Fibroblast of pulmonary artery (primary cell): ENCODE measurements at regions not wholly inside any gene's neighbourhood (a gene's known extent, or its start where the extent isn't known, plus 50 kb on each side); places are given as distances from the start of the nearest gene placed in this dataset.
"Not testable (repeated sequence)": the region's sequence is repeated elsewhere in the genome, so short reads cannot be mapped to it uniquely, and the experiment has no call there.

Experiments used
- DNase-seq: peaks from one replicate; pipeline ENCODE4 v3.0.0-alpha.2; 2010; ENCODE audit warnings: low read depth
- H3K4me3 ChIP-seq: replicated peaks from 2 replicates; pipeline ENCODE4 v1.5.1; 2011; ENCODE audit warnings: low read depth, mild to moderate bottlenecking, control low read depth, low read length, moderate library complexity
- TF ChIP-seq, protein P1 (sequence below): IDR thresholded peaks from 2 replicates; pipeline ENCODE4 v1.5.1; 2011; ENCODE audit warnings: mild to moderate bottlenecking, control low read depth, low read length, inconsistent platforms; ENCODE audit errors: missing control alignments

DNA sequence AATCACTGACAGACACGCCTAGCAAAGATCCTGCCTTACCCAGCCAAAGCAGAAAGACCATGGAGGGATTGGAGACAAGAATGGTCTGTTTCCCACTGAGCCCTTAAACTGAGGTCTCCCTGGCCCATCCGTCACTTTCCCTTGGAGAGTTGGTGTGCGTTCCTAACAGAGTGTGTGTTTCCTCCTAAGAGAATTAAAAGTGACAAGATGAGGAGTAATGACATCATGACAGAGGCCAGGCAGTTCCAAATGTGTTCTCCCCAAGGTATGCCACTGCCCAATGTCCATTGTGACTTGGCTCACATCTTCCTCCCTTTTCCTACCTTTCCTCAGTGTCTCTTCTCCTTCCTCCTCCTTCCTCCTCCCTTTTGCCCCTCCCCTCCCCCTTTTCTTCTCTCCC is 295.7 kb downstream of the SIPA1L2 start:
- TF ChIP-seq, protein P1, sequence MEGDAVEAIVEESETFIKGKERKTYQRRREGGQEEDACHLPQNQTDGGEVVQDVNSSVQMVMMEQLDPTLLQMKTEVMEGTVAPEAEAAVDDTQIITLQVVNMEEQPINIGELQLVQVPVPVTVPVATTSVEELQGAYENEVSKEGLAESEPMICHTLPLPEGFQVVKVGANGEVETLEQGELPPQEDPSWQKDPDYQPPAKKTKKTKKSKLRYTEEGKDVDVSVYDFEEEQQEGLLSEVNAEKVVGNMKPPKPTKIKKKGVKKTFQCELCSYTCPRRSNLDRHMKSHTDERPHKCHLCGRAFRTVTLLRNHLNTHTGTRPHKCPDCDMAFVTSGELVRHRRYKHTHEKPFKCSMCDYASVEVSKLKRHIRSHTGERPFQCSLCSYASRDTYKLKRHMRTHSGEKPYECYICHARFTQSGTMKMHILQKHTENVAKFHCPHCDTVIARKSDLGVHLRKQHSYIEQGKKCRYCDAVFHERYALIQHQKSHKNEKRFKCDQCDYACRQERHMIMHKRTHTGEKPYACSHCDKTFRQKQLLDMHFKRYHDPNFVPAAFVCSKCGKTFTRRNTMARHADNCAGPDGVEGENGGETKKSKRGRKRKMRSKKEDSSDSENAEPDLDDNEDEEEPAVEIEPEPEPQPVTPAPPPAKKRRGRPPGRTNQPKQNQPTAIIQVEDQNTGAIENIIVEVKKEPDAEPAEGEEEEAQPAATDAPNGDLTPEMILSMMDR = no peak
- no peak overlapping the region for H3K4me3 ChIP-seq
- no peak for DNase-seq

DNA sequence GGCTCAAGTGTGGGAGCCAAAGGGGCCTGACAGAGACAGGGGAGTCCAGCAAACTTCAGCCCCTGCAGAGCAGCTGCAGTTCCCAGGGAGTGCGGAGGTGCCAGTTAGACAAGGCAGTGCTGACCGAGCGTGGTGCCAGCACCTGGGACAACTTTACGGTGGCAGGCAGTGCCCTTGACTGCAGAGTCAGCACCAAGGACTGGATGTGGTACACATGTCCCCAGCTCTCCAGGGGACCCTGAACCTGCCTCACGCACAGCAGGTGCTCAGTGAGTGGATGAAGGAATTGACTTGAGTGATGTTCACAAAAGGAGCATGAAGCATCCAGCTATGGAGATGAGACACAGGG is 296.5 kb downstream of the SIPA1L2 start:
- TF ChIP-seq, protein P1 = no peak
- no peak for DNase-seq

DNA sequence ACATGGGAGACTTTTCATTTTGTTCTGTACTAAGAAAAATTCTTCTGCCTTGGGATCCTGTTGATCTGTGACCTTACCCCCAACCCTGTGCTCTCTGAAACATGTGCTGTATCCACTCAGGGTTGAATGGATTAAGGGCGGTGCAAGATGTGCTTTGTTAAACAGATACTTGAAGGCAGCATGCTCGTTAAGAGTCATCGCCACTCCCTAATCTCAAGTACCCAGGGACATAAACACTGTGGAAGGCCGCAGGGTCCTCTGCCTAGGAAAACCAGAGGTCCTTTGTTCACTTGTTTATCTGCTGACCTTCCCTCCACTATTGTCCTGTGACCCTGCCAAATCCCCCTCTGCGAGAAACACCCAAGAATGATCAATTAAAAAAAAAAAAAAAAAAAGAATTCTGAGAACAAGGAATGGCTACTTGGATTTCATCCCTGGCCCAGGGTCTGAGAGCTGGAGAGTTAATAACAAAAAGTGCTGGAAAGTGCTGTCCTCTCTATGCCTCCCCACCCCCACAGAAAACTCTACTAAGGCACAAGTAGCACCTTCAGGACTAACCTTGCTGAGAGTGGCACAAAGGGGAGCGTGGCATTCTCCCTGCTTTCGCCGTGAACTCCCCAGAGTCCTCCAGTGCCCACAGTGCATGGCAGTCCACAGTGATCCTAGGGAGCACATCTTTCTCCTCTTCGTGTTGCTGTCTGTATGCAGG is 297.1 kb downstream of the SIPA1L2 start:
- not testable (repeated sequence) for H3K4me3 ChIP-seq, DNase-seq

More for the DNA sequence above, 296.5 kb downstream of the SIPA1L2 start:
- H3K4me3 ChIP-seq = no peak overlapping the region

DNA sequence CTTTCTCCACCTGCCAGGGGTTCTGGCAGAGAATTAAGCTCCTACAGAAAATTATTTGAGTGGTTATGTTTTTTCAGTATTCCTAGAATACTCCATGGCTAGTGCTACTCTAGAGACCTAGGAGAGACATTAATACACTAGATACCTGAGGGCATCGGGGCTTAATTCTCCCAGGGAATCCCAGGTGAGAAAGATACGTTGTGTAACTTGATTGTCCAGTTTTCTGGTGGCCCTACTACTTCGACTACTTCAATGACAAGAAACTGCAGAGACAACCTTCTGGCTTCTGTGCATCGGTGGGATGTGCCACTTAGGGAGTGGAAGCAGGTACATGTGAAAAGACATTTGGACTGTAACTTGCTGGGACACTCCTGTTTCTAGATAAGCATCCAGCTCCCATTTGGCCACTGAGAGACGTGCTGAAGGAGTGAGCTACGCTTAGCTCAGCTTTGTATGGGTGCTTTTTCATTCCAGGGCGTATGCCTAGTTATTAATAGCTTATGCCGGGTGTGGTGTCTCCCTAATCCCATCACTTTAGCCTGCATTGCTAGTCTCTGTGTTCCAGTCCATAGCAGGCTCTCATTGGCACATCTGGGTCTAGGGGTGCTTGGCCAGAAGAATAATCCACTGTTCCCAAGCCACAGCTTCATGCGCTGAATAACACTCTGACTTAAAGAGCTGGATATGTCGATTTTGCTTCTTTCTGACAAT is 300.7 kb downstream of the SIPA1L2 start:
- TF ChIP-seq, protein P1 = no peak
- DNase-seq = no peak

DNA sequence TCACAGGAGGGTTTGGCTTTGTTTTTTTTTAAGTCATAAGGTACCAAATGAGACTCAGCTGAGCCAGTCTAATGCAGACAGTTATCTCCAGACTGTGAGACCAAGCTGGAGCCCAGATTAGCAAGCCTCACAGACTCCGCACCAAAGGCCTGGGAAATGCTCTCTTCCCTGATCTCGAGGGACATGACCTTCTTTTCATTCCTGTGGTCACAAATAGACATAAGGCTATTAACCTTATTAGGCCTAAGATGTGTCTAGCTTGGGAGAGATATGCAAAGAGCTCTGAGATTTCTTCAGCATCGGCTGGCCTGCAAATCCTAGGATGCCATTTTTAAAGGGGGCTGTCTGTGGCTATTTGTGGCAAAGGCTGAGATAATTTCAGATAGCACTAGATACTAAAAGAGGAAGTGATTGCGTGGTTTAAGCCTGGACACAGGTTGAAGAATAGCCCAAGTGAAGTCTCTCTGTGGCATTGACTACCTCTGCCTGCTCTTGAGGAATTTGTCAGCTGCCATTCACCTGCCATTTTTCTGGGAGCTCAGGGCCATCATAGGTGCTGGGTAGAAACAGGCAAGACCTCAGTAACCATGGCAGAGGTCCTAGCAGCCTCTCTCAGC is 301.3 kb downstream of the SIPA1L2 start:
- no peak for DNase-seq

More for the DNA sequence above, 300.7 kb downstream of the SIPA1L2 start:
- H3K4me3 ChIP-seq = no peak overlapping the region

DNA sequence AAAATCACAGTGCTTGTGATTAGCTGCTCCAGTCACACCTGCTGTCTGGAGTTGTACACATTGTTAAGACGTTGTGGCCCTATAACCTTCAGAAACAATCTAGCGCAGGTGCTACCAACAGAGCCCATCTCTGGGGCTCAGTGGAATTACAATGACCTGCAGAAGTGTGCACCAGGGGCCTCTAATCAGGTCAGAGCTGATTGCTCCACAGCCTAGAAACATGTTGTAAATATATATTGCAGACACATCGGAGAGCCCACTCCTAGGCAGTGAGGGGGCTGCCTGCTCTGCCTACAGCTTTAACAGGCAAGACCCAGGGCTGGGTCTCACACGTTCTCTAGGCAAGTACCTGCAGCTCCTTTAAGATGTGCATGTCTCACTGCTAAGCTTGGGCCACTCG is 302.0 kb downstream of the SIPA1L2 start:
- no peak overlapping the region for H3K4me3 ChIP-seq
- no peak for DNase-seq
- TF ChIP-seq, protein P1 = no peak

More for the DNA sequence above, 301.3 kb downstream of the SIPA1L2 start:
- no peak overlapping the region for H3K4me3 ChIP-seq
- TF ChIP-seq, protein P1 = no peak

DNA sequence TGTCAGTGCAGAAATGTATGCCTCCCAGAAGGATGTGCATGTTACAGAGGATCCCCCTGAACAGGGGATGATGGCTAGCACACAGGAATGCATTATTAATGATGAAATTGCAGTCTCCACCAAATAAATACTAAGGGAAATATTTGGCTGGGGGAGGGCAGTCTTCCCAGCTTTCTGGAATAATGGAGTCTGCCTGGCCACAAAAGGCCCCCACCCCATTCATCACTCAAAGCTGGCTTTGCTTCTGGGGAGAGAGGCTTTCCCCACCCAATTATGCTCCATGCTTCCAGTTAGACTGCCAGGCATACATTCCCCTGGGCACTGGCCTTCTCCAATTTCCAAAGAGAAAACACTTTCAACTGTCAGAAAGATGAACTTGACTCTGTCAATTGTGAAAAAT is 302.7 kb downstream of the SIPA1L2 start:
- H3K4me3 ChIP-seq = no peak overlapping the region

More for the DNA sequence above, 302.7 kb downstream of the SIPA1L2 start:
- DNase-seq = no peak
- TF ChIP-seq, protein P1 = no peak
